ENCODE measurements at regions not wholly inside any gene's neighbourhood (a gene's known extent, or its start where the extent isn't known, plus 50 kb on each side); places are given as distances from the start of the nearest gene placed in this dataset.

GRCh38 chrX:15908603-15909290 lies 54.1 kb upstream of the AP1S2 start:
- Histone ChIP-seq H3K4ac (ENCODE audit: low read depth, low read length) (no peak overlapping the region), H2BK15ac (ENCODE audit: low read depth, low read length) (no peak overlapping the region), H3K36me3 (ENCODE audit: control insufficient read depth, insufficient read depth, low read length) (no peaks in the 10 kb centered on the region), H2AFZ (replicated peaks; ENCODE audit: low read length, poor library complexity) (no peak overlapping the region), H3K9me1 (ENCODE audit: insufficient read depth, low read length) (no peaks in the 10 kb centered on the region), H4K5ac (ENCODE audit: low read depth, low read length) (no peak overlapping the region), H3K23ac (ENCODE audit: low read depth, low read length) (no peak overlapping the region), H2AK9ac (replicated peaks; ENCODE audit: low read depth, low read length, poor library complexity) (no peak overlapping the region), H4K91ac (ENCODE audit: insufficient read depth, low read depth, low read length) (no peak overlapping the region), H3K9me3 (ENCODE audit: control insufficient read depth, insufficient read depth, low read length) (no peaks in the 10 kb centered on the region), H3K18ac (ENCODE audit: low read depth, low read length) (no peak overlapping the region), H3K14ac (replicated peaks; ENCODE audit: low read depth, low read length) (no peak overlapping the region), H3K4me1 (ENCODE audit: control insufficient read depth, insufficient read depth, low read length) (no peaks in the 10 kb centered on the region; the same call in 1 of the 2 replicates), H2BK120ac (ENCODE audit: low read depth, low read length) (no peak overlapping the region), H3K9ac (ENCODE audit: low read depth, low read length) (no peak overlapping the region), H3K79me1 (ENCODE audit: low read depth in 1 of 2, low read length in 2 of 2) (no peaks in the 10 kb centered on the region), H2BK20ac (ENCODE audit: low read depth, low read length) (no peak overlapping the region; the same call in 1 of the 2 replicates), H4K20me1 (ENCODE audit: insufficient read depth, low read length) (no peaks in the 10 kb centered on the region), H3K4me2 (ENCODE audit: low read depth, low read length) (no peak overlapping the region), H4K8ac (ENCODE audit: low read depth in 2 of 2, low read length in 2 of 2) (no peak overlapping the region), H3K27ac (ENCODE audit: insufficient read depth, low read length) (no peak overlapping the region), H2BK5ac (ENCODE audit: low read depth, low read length, poor library complexity, severe bottlenecking) (no peak overlapping the region), H3K27me3 (ENCODE audit: control insufficient read depth, insufficient read depth, low read length) (peaks cover 6% of the 10 kb centered on the region), H2AK5ac (ENCODE audit: low read depth, low read length) (0 out of 2 replicates have a peak overlapping the region, but pooled peaks have one; percentile 14), H3K56ac (ENCODE audit: extremely low read depth, insufficient read depth, low read length) (no peak overlapping the region), H3K4me3 (ENCODE audit: insufficient read depth, low read depth, low read length) (no peak overlapping the region)
- ChIA-PET CTCF (no interaction called here), POLR2A (ENCODE audit: unreplicated experiment) (no interaction called here)
- BruUV-seq (replicated peaks), result no TSS peak
- ATAC-seq (ENCODE audit: low read depth) (no peak), DNase-seq (no peak)
- intact Hi-C loops (cut with micrococcal nuclease), result no loop called here
- TF ChIP-seq BHLHE40 (IDR thresholded peaks at IDR 0.05; ENCODE audit: low read depth, low read length) (no peak), MAZ (IDR thresholded peaks at IDR 0.05; ENCODE audit: borderline replicate concordance, low read depth, low read length) (no peak), FOS (IDR thresholded peaks at IDR 0.05; ENCODE audit: low read depth, low read length) (no peak), MXI1 (IDR thresholded peaks at IDR 0.05; ENCODE audit: borderline replicate concordance, low read depth, low read length) (no peak), USF2 (IDR thresholded peaks at IDR 0.05; ENCODE audit: low read depth, low read length) (no peak), RFX5 (IDR thresholded peaks at IDR 0.05; ENCODE audit: low read depth, low read length) (no peak), ELK1 (IDR thresholded peaks at IDR 0.05; ENCODE audit: borderline replicate concordance, low read depth, low read length) (no peak), CEBPB (IDR thresholded peaks at IDR 0.05; ENCODE audit: low read depth, low read length) (no peak), CTCF (conservative IDR thresholded peaks at IDR 0.05; ENCODE audit: low read depth, low read length) (no peak), SMC3 (IDR thresholded peaks at IDR 0.05; ENCODE audit: low read depth, low read length) (no peak), MAFK (IDR thresholded peaks at IDR 0.05; ENCODE audit: low read depth, low read length) (no peak), NFE2L2 (IDR thresholded peaks at IDR 0.05; ENCODE audit: low read depth, low read length) (no peak), RCOR1 (IDR thresholded peaks at IDR 0.05; ENCODE audit: insufficient replicate concordance, low read length) (no peak), CHD1 (IDR thresholded peaks at IDR 0.05; ENCODE audit: low read depth, low read length) (no peak), POLR2A (IDR thresholded peaks at IDR 0.05; ENCODE audit: low read depth, low read length) (no peak), RAD21 (IDR thresholded peaks at IDR 0.05; ENCODE audit: low read length) (no peak)
- dilution Hi-C loops (cut with HindIII; ENCODE audit: low sequenced_read_pairs, unreplicated experiment), result no loop called here
- in situ Hi-C loops (cut with MboI; ENCODE audit: low sequenced_read_pairs), result no loop called here
- WGBS, 2 experiments (ENCODE audit: extremely low coverage in 2 of 2, insufficient read length in 1 of 2), result 40% methylated on average over 1 of the region's 4 CpGs; no CpG with 5 or more reads in 1 of the 2 experiments
